ENCODE measurements at regions not wholly inside any gene's neighbourhood (a gene's known extent, or its start where the extent isn't known, plus 50 kb on each side); places are given as distances from the start of the nearest gene placed in this dataset.
A peak's percentile ranks its signal among the peaks of the same experiment; 100 is the strongest.

DNA sequence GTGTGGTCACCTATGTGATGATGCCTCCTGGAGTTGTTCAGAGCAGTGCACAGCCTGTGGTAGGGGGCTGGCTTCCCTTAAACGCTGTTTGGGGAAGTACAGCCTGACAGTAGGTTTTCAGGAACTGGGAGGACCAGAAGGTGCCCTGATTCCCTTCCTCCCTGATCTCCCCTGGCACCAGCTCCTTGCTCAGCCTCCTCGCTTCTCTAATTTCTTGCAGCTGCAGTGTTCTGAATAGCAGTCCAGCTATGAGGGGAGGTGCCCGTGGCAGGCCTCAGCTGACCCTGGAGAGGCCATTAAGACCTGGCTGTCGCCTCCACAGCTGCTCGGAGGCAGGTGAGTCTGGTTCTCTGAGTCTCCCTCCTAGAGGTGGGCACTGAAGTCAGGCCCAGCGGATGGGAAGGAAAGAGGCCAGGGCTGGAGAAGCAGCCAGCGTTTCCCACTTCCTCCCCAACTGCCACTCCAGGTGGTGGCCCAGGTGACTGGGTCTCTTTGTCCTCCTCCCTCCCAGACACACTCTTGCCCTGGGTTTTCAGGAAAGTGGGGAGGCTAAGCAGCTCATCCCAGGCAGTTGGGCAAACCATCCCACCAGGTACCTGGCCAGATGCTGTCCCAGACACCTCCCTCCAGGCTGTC, 52.0 kb upstream of the RPL11 start:
- DNase-seq (ENCODE audit: low spot score): no peak
- intact Hi-C loops (cut with DNase I): loop anchor here in 1 of 2 donors (2.0 kb wide), 1 partner anchor 95 kb away; no protein-coding TSS in a partner anchor

DNA sequence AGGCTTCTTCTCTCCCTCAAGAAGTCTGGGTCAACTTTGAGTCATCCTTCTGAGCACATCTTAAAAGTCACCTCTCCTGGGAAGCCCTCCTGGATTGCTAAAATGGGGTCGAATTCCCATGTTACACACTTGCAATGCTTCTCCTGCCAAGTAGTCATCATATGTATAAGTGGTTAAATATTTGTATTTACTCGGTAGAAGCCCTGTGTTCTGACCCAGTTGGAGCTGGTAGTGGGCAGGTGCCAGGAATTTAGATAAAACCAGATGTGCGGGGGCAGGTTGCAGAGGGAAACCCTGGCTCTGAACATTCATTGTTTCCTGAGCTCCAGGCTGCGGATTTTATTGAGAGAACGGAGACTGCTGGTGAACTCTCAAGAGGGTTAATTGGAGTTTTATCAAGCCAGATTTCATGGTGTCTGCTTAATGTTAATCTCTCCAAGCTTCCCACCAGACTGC, 52.8 kb upstream of the RPL11 start:
- intact Hi-C loops (cut with DNase I): loop anchor here in 1 of 2 donors (2.0 kb wide), 1 partner anchor 94 kb away; no protein-coding TSS in a partner anchor

DNA sequence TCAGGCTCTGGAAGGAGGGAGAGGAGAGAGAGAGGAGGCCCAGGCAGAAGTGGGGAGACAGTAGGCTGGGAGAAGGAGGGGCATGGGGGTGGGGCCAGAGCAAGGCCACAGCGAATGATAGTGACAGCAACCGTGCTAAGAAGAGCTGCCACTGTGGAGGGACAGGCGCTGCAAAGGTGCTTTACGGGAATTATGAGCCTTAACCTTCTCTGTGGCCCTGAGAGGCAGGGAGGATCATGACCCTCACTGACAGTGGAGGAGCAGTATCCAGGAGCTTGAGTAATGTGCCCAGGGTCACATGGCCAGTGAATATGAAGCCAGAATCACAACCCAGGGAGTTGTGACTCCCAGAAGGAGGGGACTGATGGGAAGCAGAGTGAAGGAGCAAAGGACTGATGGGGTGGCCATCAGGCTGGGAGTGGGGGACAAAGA, 53.4 kb upstream of the RPL11 start:
- DNase-seq (ENCODE audit: low spot score): no peak
- intact Hi-C loops (cut with DNase I): loop anchor here in 1 of 2 donors (2.0 kb wide), 1 partner anchor 93 kb away; no protein-coding TSS in a partner anchor

More for the DNA sequence above, 52.8 kb upstream of the RPL11 start:
- DNase-seq (ENCODE audit: low spot score): no peak

DNA sequence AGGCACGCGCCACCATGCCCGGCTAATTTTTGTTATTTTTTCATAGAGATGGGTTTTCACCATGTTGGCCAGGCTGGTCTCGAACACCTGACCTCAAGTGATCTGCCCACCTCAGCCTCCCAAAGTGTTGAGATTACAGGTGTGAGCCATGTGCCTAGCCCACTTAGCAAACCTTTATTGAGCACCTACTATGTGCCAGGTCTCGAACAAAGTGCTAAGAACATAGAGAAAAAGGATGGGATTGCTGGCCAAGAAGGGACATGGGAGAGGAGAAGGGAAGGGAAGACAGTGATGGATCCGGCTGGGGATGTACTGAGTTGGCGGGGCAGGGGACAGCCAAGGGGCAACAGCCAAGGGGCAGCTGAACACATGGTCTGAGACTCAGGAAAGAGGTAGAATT, 55.6 kb upstream of the RPL11 start:
- DNase-seq (ENCODE audit: low spot score): no peak
- intact Hi-C loops (cut with DNase I): loop anchor here in 1 of 2 donors (2.0 kb wide), 1 partner anchor 93 kb away; no protein-coding TSS in a partner anchor

DNA sequence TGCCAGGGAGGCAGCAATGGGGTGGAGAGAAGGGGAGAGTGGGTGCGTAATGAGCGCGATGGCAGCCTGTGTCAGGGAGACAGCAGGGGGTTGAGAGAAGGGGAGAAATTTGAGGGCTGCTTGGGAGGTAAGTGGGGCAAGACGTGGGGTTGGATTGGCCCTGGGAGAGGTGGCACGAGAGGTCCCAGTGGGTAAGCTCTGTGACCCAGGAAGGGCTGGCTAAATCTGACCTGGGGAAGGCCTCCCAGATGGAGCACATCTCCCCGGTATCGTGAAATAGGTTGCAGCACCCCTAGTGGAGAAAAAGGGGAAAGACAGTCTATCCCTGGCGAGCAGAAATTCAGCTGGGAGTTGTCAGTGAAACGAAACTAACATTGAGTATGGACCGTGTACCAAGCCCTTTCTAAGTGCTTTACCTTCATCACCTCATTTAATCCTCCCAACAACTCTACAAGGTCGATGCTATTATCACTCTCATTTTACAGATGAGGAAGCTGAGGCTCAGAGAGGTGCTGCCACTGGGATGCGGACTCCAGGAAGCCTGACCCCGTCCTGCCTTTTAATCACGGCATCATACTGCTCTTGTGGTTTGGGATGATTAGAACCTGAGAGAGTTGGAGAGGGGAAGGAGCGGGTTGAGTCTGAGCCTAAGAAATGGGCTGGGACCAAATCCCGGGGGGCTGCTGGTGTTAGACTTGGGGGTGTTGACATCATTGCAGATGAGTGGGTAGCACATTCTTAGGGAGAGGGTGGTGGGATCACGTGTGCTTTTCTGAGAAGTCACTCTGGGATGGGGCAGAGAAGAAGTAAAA, 56.6 kb upstream of the RPL11 start:
- DNase-seq (ENCODE audit: low spot score): peak; percentile 86
- intact Hi-C loops (cut with DNase I): loop anchor here in 1 of 2 donors (5.0 kb wide), 1 partner anchor 38 kb away; no protein-coding TSS in a partner anchor

DNA sequence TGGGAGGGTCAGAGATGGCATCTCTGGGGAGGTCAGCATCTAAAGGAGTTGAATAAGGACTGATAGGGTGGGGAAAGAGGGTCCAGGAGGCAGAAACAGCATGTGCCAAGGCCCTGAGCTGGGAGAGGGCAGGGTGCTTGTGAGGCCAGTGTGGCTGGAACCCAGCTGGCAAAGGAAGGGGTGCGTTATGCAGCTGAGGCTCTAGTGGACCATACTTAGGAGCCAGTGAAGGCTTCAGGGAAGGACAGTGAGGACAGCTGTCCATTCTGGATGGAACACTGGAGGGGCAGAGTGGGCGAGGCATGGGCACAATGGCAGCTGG, 57.1 kb upstream of the RPL11 start:
- no peak for DNase-seq (ENCODE audit: low spot score)
- intact Hi-C loops (cut with DNase I): loop anchor here in 1 of 2 donors (5.0 kb wide), 1 partner anchor 37 kb away; no protein-coding TSS in a partner anchor

DNA sequence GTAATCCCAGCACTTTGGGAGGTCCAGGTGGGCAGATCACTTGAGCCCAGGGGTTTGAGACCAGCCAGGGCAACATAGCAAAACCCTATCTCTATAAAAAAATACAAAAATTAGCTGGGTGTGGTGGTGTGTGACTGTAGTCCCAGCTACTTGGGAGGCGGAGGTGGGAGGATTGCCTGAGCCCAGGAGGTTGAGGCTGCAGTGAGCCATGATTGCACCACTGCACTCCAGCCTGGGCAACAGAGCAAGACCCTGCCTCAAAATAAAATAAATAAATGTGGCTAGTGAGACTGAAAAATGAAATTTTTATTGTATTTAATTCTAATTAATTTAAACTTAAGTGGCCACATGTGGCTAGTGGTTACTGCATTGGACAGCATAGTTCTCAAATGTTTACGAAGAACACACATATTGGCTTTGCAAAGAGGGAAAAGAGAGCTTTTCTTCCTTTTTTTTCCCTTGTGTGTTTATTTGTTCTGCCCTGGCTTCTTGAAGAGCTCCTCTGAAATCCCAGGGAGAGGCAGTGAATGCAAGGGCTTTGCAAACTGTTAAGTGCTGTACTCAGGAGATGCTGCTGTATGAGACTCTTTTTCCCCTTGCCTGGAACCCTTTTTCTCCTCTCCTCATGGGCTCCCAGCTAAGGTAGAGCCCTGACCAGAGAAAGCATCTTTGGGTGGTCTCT, 59.0 kb upstream of the RPL11 start:
- intact Hi-C loops (cut with DNase I): loop anchor here in 1 of 2 donors (5.0 kb wide), 1 partner anchor 35 kb away; no protein-coding TSS in a partner anchor
- DNase-seq (ENCODE audit: low spot score): no peak

DNA sequence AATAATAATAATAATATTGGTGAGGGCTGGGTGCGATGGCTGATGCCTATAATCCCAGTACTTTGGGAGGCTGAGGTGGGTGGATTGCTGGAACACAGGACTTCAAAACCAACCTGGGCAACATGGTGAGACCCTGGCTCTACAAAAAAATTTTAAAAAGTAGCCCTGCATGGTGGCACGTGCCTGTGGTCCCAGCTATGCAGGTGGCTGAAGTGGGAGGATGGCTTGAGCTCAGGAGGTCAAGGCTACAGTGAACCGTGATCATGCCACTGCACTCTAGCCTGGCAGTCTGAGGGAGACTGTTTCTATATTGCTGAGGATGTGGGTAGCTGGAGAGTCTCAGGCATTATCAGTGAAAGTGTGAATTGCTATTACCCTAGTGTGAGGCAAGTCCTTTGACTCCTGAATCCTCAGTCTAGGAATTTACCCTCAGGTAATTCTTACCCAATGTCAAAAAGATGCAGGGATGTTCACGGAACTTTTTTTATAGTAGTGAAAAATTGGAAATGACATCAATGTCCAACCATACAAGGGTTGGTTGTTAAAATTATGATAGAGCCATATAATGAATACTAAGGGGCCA, 61.8 kb upstream of the RPL11 start:
- intact Hi-C loops (cut with DNase I): loop anchor here in 1 of 2 donors (5.0 kb wide), 1 partner anchor 32 kb away; no protein-coding TSS in a partner anchor
- DNase-seq (ENCODE audit: low spot score): no peak

DNA sequence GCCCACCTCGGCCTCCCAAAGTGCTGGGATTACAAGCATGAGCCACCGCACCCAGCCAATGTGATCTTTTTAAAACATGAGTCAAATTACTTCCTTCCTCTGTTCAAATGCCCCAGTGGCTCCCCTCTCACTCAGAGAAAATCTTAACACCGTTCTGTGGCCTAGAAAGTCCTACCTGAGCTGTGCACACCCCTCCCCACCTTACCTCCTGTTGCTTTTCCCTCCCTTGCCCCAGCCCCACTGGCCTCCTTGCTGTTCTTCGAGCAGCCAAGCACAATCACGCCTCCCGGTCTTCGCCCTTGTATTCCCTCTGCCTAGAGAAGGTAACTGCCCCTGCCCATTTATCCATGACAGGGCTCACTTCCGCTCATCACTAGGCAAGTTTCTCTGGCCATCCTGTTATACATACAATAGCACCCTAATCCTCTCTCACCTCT, 62.6 kb upstream of the RPL11 start:
- intact Hi-C loops (cut with DNase I): no loop called here

DNA sequence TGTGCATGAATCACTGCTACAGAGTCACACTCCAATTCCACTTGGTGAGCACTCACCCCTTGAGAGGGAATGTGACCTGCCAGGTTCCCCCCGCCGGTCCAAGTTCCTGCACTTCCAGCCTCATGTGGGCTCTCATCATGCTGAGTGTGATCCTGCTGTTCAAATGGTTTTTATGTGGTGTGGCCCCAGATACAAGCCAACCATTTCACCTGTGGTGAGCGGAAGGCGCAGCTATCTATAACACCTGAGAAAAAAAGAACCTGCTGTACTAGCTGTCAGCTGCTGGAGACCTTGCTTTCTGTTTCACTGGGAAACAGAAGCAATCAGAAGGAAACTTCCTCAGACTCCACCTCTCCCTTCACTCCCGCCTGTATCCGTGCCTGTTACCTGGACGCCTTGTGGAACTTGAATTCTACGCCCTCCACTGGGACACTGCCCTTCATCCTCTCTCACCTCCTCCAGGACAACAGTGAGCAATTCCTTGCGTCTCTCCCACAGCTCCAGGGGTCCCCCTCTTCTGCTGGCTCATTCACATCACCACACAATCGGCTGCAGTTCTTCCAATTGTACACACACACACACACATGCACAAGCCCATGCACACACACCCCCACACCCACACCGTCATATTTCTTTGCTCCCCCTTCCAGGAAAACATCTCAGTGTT, 64.4 kb upstream of the RPL11 start:
- no peak for DNase-seq (ENCODE audit: low spot score)
- intact Hi-C loops (cut with DNase I): no loop called here

More for the DNA sequence above, 62.6 kb upstream of the RPL11 start:
- no peak for DNase-seq (ENCODE audit: low spot score)

DNA sequence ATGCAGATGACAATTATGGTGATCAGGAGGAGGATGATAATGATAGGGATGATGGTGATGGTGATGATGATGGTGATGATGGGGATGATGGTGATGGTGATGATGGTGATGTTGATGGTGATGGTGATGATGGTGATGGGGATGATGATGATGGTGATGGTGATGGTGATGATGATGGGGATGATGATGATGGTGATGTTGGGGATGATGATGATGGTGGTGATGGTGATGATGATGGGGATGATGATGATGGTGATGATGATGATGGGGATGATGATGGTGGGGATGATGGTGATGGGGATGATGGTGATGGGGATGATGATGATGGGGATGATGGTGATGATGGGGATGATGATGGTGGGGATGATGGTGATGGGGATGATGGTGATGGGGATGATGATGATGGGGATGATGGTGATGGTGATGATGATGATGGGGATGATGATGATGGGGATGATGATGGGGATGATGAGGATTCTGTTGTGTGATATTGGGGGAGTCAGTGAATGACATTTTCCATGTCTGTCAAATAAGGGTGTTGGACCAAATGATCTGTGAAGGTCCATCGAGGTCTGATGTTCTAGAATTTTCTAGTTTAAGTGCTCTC, 65.6 kb upstream of the RPL11 start:
- no peak for DNase-seq (ENCODE audit: low spot score)
- intact Hi-C loops (cut with DNase I): no loop called here

DNA sequence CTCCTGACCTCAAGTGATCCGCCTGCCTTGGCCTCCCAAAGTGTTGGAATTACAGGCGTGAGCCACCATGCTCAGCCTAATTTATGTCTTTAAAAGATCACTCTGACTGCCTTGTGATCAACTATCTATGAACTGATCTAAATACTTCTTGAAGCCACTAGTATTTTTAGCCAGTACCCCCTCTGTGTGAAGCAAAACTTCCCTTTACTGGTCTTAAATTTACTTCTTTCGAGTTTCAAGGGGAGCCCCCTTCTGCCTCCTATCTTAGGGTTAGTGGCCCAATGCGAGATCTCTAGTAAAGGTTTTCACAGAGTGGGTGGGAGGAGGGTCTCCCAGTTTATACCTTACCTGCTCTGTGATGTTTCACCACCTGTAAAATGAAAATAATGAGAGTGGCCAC, 66.1 kb upstream of the RPL11 start:
- DNase-seq (ENCODE audit: low spot score): no peak
- intact Hi-C loops (cut with DNase I): no loop called here

DNA sequence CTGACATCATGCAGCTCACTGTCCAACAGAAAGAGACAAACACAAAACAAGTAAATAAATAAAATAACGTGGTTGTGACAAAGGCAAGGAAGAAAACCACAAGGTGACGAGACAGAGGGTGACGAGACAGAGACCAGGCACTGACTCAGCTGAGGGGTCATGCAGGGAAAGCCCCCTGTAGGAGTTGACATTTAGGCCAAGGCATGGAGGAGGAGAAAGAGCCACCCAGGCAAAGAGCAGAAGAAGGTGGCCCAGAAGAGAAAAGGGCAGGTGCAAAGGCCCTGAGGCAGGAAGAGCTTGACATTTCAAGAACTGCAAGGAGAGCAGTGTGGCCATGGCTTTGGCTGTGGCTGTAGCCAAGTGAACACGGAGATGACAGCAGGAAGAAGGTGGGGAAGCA, 65.1 kb upstream of the ID3 start:
- no peak for DNase-seq (ENCODE audit: low spot score)
- intact Hi-C loops (cut with DNase I): no loop called here

DNA sequence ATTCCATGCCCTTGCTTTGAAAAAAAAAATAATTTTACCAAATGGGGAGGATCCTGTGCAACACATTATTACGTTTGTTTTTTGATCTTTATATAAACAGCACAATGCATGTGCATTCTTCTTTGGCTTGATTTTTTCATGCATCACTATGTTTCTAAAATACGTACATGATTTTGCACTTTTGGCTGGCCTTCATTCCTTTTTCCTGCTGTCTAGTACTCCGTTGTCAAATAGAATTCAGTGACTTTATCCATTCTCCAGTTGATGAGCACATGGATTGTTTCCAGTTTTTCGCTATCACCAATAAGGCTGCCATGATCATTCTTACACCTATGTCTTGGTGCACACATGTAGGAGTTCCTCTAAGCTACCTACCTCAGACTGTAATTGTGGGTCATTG, 63.0 kb upstream of the ID3 start:
- intact Hi-C loops (cut with DNase I): no loop called here
- no peak for DNase-seq (ENCODE audit: low spot score)

DNA sequence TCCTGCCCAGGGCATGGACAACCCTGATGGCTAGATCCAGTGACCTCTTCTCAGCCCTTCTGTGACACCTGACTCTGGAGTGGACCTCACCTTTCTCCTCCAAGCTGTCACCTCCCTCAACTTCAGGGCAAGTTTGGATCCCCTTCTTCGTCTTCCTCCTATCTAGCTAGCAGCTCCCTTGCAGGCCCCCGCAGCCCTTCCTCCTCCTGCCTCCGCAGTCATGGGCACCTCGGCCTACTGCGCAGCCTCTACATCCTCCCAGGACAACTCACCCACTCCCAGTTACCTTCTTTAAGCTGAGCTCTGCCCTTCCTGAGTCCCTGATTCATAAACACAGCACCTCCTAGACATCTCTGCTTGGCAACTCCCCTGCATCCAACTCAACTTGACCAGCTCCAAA, 61.3 kb upstream of the ID3 start:
- no peak for DNase-seq (ENCODE audit: low spot score)
- intact Hi-C loops (cut with DNase I): no loop called here

DNA sequence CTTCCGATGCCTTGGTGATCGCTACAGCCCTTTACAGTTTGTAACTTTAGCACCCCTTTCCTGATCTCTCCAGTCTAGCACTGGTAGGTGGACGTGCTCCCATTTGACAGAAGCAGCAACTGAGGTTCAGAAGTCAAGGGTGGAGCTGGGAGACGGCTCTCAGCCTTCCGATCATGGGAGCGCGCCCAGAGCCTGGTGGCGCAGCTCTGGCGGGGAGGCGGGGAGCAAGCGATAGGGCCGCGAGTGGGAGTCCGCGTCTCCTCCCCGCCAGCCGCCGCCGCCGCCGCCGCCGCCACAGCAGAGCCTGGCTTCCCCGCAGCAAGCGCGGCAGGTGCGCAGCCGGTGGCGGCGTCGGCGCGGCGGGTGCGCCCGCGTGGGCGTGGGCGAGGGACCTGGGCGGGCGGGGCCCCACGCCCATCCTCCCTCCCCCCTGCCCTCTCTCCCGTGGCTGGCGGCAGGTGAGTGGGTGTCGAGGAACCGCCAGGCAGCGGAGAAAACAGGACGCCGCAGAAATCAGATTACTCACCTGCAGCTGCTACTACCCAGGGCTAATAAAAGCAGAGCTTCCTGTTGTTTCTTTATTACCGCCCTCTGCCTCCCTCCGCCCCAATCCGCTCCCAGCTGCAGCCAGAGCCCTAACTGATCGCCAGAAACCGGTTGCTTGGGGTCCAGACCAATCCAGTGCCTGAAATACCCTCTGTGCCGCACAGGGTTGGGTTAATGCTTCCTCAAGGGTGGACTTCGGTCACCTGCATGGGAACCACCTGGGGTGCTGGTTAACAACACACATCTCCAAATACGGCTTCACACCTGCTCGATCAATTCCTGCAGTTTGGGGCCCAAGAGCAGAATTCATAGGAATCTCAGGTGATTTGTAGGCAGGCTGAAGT, 60.2 kb upstream of the ID3 start:
- DNase-seq (ENCODE audit: low spot score): no peak
- intact Hi-C loops (cut with DNase I): no loop called here

DNA sequence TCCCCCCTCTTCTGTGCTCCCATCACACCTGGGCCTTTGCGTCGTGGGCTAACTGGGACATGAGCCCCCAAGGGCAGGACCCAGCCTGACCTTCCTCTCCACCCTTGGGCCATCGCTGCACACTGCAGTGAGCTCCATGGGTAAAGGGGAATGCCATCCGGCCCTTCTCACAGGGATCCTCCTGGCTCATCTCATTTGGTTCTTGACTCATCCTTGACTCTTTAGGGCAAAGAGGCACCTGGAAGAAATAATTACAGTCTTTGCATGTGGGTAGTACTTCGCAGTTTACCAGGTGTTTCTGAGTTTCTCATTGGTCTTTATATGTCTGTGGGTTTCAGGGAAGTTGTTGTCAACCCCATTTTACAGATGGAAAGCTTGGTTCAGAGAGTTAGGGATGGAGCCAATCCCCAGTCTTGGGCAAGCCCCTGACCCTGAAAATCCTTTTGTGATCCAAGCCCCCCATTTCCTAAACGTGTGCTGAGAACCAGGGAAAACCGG, 59.3 kb upstream of the ID3 start:
- intact Hi-C loops (cut with DNase I): no loop called here
- no peak for DNase-seq (ENCODE audit: low spot score)

Data from posterior vena cava (tissue), 2 donors.